ENCODE measurements at regions not wholly inside any gene's neighbourhood (a gene's known extent, or its start where the extent isn't known, plus 50 kb on each side); places are given as distances from the start of the nearest gene placed in this dataset.

- TF ChIP-seq, protein P1, sequence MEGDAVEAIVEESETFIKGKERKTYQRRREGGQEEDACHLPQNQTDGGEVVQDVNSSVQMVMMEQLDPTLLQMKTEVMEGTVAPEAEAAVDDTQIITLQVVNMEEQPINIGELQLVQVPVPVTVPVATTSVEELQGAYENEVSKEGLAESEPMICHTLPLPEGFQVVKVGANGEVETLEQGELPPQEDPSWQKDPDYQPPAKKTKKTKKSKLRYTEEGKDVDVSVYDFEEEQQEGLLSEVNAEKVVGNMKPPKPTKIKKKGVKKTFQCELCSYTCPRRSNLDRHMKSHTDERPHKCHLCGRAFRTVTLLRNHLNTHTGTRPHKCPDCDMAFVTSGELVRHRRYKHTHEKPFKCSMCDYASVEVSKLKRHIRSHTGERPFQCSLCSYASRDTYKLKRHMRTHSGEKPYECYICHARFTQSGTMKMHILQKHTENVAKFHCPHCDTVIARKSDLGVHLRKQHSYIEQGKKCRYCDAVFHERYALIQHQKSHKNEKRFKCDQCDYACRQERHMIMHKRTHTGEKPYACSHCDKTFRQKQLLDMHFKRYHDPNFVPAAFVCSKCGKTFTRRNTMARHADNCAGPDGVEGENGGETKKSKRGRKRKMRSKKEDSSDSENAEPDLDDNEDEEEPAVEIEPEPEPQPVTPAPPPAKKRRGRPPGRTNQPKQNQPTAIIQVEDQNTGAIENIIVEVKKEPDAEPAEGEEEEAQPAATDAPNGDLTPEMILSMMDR (IDR thresholded peaks at IDR 0.05), result no peak
- TF ChIP-seq POLR2A (IDR thresholded peaks at IDR 0.05), result no peak
Observed at GRCh38 chr9:106296426-106296825, 566.5 kb upstream of the ZNF462 start.
